HUES6 (cell line): ENCODE measurements at regions not wholly inside any gene's neighbourhood (a gene's known extent, or its start where the extent isn't known, plus 50 kb on each side); places are given as distances from the start of the nearest gene placed in this dataset.
"Not testable (repeated sequence)": the region's sequence is repeated elsewhere in the genome, so short reads cannot be mapped to it uniquely, and the experiment has no call there.

Experiments used
- H3K27ac ChIP-seq: 2 replicates; pipeline ENCODE4 v1.7.0; 2013; ENCODE audit warnings: low read depth, mild to moderate bottlenecking, low read length, inconsistent platforms
- H3K27me3 ChIP-seq: 2 replicates; pipeline ENCODE4 v1.6.1; 2013; ENCODE audit warnings: low read length; ENCODE audit not compliant: control insufficient read depth, insufficient read depth
- H3K36me3 ChIP-seq: 2 replicates; pipeline ENCODE4 v1.6.1; 2013; ENCODE audit warnings: low read length; ENCODE audit not compliant: control insufficient read depth, insufficient read depth
- H3K4me1 ChIP-seq: 2 replicates; pipeline ENCODE4 v1.6.1; 2013; ENCODE audit warnings: low read length; ENCODE audit not compliant: control insufficient read depth, insufficient read depth
- H3K4me3 ChIP-seq: 2 replicates; pipeline ENCODE4 v1.5.1; 2013; ENCODE audit warnings: low read depth, low read length
- H3K9ac ChIP-seq: one replicate; pipeline ENCODE4 v1.6.1; 2013; ENCODE audit warnings: mild to moderate bottlenecking, low read length
- H3K9me3 ChIP-seq: 2 replicates; pipeline ENCODE4 v1.6.1; 2013; ENCODE audit warnings: low read depth, low read length; ENCODE audit not compliant: control insufficient read depth, insufficient read depth

GRCh38 chrX:87098477-87098876 is 419.1 kb upstream of the KLHL4 start:
- Histone ChIP-seq H3K4me1 (no peaks in the 10 kb centered on the region), H3K9me3 (no peaks in the 10 kb centered on the region), H3K4me3 (no peak overlapping the region), H3K27me3 (peaks cover 7% of the 10 kb centered on the region; the same call in 1 of the 2 replicates), H3K27ac (no peak overlapping the region), H3K9ac (no peak overlapping the region), H3K36me3 (no peaks in the 10 kb centered on the region)

DNA sequence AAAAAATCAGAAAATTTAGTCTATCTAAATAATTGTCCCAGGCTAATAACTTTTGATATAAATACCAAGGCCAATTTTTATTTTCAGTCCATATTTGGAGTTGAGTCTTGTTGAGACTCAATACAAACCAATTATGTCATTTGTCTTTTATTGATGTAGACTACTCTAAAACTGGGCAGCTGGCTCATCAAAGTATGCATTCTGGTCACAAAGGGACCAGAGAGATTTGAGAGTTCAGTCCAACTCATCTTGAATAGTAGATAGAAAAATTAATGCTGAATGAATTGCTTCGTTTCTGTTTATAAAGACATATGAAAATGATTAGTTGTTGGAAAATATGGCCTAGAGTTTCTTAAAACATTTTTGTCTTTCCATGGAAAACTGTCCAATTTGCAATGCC is 412.5 kb upstream of the KLHL4 start:
- Histone ChIP-seq H3K4me1 (no peaks in the 10 kb centered on the region), H3K27ac (no peak overlapping the region), H3K9ac (no peak overlapping the region), H3K9me3 (no peaks in the 10 kb centered on the region), H3K4me3 (no peak overlapping the region), H3K36me3 (no peaks in the 10 kb centered on the region), H3K27me3 (peaks cover 7% of the 10 kb centered on the region; the same call in 1 of the 2 replicates)

GRCh38 chrX:87110142-87110541 is 407.5 kb upstream of the KLHL4 start:
- Histone ChIP-seq H3K4me3 (no peak overlapping the region), H3K27me3 (no peaks in the 10 kb centered on the region; the same call in 1 of the 2 replicates), H3K36me3 (no peaks in the 10 kb centered on the region), H3K9ac (no peak overlapping the region), H3K27ac (no peak overlapping the region), H3K4me1 (no peaks in the 10 kb centered on the region), H3K9me3 (peaks cover 9% of the 10 kb centered on the region)

DNA sequence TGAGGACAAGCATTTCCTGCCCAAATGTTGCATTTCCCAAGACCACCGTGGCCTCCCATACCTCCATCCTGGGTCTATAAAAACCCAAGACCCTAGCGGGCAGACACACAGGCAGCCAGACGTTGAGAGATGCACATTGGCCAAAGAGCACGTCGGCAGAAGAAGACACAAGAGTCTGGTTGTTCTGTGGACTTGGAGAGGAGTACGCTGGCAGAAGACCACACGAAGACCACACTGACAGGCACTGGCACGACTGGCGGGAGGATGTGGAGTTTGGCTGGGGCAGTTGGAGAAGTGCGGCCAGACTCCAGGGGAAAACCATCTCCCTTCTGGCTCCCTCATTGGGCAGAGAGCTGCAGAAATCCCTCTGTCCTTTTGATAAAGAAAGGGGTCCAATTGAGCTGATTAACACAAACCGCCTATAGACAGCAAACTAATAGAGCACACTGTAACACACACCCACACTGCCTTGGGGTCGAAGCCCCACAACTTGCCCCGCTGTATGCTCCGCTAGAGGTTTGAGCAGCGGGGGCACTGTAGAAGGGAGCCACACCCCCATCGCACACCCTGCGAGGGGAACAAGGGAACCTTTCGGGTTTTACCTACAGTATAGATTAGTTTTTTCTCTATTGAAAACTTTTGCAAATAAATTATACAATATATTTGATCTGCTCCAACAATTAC is 376.7 kb upstream of the KLHL4 start:
- Histone ChIP-seq H3K4me3 (no peak overlapping the region), H3K9ac (no peak overlapping the region), H3K27me3 (no peaks in the 10 kb centered on the region; the same call in 1 of the 2 replicates), H3K4me1 (no peaks in the 10 kb centered on the region), H3K27ac (no peak overlapping the region), H3K36me3 (no peaks in the 10 kb centered on the region), H3K9me3 (no peaks in the 10 kb centered on the region)

GRCh38 chrX:87160435-87161010 is 357.1 kb upstream of the KLHL4 start:
- no peak overlapping the region for H3K27ac ChIP-seq
- no peaks in the 10 kb centered on the region for H3K36me3 ChIP-seq
- no peaks in the 10 kb centered on the region for H3K4me1 ChIP-seq
- no peak overlapping the region for H3K9ac ChIP-seq
- H3K4me3 ChIP-seq, result no peak overlapping the region
- no peaks in the 10 kb centered on the region; the same call in 1 of the 2 replicates for H3K27me3 ChIP-seq
- peaks cover 5% of the 10 kb centered on the region; the same call in 1 of the 2 replicates for H3K9me3 ChIP-seq

- no peak overlapping the region for H3K9ac ChIP-seq
- H3K4me1 ChIP-seq, result no peaks in the 10 kb centered on the region
- H3K27me3 ChIP-seq, result no peaks in the 10 kb centered on the region; the same call in 1 of the 2 replicates
- H3K4me3 ChIP-seq, result no peak overlapping the region
- H3K9me3 ChIP-seq, result peaks cover 39% of the 10 kb centered on the region
- no peak overlapping the region for H3K27ac ChIP-seq
- H3K36me3 ChIP-seq, result no peaks in the 10 kb centered on the region
Measured at GRCh38 chrX:87167841-87168240, 349.8 kb upstream of the KLHL4 start.

DNA sequence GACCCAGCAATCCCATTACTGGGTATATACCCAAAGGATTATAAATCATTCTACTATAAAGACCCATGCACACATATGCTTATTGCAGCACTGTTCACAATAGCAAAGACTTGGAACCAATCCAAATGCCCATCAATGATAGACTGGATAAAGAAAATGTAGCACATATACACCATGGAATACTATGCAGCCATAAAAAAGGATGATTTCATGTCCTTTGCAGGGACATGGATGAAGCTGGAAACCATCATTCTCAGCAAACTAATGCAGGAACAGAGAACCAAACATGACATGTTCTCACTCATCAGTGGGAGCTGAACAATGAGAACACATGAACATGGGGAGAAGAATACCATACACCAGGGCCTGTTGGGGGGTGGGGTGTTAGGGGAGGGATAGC is 339.6 kb upstream of the KLHL4 start:
- H3K4me3 ChIP-seq, H3K9ac ChIP-seq, H3K27me3 ChIP-seq, H3K36me3 ChIP-seq, H3K9me3 ChIP-seq, H3K4me1 ChIP-seq, H3K27ac ChIP-seq: not testable (repeated sequence)
